ENCODE measurements at regions not wholly inside any gene's neighbourhood (a gene's known extent, or its start where the extent isn't known, plus 50 kb on each side); places are given as distances from the start of the nearest gene placed in this dataset.
"Not testable (repeated sequence)": the region's sequence is repeated elsewhere in the genome, so short reads cannot be mapped to it uniquely, and the experiment has no call there.

- DNase-seq (ENCODE audit: low read depth in 2 of 2), result no peak
- Histone ChIP-seq H3K4me2 (ENCODE audit: extremely low read depth, insufficient read depth, low read length) (no peak overlapping the region), H3K27me3 (ENCODE audit: control insufficient read depth, insufficient read depth, low read length) (no peaks in the 10 kb centered on the region), H3K9ac (ENCODE audit: insufficient read depth, low read length) (no peak overlapping the region), H3K9me3 (ENCODE audit: control insufficient read depth, insufficient read depth, low read depth, low read length) (no peaks in the 10 kb centered on the region), H3K79me2 (ENCODE audit: control insufficient read depth, insufficient read depth, low read length) (no peaks in the 10 kb centered on the region), H4K20me1 (ENCODE audit: control insufficient read depth, extremely low read depth, insufficient read depth, low read length) (no peaks in the 10 kb centered on the region), H3K4me1 (ENCODE audit: control insufficient read depth, extremely low read depth, insufficient read depth, low read length) (no peaks in the 10 kb centered on the region), H2AFZ (ENCODE audit: low read length) (no peak overlapping the region), H3K27ac (ENCODE audit: insufficient read depth, low read length) (no peak overlapping the region), H3K36me3 (ENCODE audit: control insufficient read depth, insufficient read depth, low read length) (no peaks in the 10 kb centered on the region), H3K4me3 (replicated peaks in 1 of 4; ENCODE audit: control extremely low read depth in 1 of 4, insufficient read depth in 1 of 4, low read depth in 3 of 4, low read length in 4 of 4) (no peak overlapping the region)
- TF ChIP-seq EZH2 (IDR thresholded peaks at IDR 0.05; ENCODE audit: low read length, missing control alignments) (no peak), CTCF (conservative IDR thresholded peaks at IDR 0.05 in 1 of 2, IDR thresholded peaks at IDR 0.05 in 1 of 2; ENCODE audit: low read depth in 1 of 2, low read length in 2 of 2) (no peak)
These were observed 79.4 kb upstream of the LRFN2 start for GRCh38 chr6:40666530-40666929.

DNA sequence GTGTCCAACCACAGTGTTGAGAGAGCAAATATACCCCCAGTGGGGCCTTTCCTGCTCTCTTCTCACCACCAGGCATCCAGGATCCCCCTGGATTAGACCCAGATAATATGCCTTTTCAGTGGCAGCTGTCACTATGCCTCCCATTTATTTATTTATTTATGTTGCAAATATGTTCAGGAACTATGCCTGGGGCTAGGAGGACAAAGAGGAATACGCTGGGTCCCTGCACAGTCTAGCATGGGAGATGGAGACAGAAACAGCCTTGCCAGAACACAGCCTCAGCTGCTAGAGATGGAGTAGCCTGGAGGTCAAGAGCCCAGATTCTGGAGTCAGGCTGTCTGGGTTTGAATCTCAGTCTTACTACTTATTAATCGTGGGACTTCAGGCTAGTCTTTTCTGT lies 74.6 kb upstream of the LRFN2 start:
- H3K4me2 ChIP-seq (ENCODE audit: extremely low read depth, insufficient read depth, low read length), result no peak overlapping the region
- H3K4me3 ChIP-seq (replicated peaks in 1 of 4; ENCODE audit: control extremely low read depth in 1 of 4, insufficient read depth in 1 of 4, low read depth in 3 of 4, low read length in 4 of 4), result no peak overlapping the region
- no peaks in the 10 kb centered on the region for H3K9me3 ChIP-seq (ENCODE audit: control insufficient read depth, insufficient read depth, low read depth, low read length)
- no peaks in the 10 kb centered on the region for H4K20me1 ChIP-seq (ENCODE audit: control insufficient read depth, extremely low read depth, insufficient read depth, low read length)
- H3K79me2 ChIP-seq (ENCODE audit: control insufficient read depth, insufficient read depth, low read length), result no peaks in the 10 kb centered on the region
- H3K27ac ChIP-seq (ENCODE audit: insufficient read depth, low read length), result no peak overlapping the region
- no peaks in the 10 kb centered on the region for H3K4me1 ChIP-seq (ENCODE audit: control insufficient read depth, extremely low read depth, insufficient read depth, low read length)
- H3K9ac ChIP-seq (ENCODE audit: insufficient read depth, low read length), result no peak overlapping the region
- H3K27me3 ChIP-seq (ENCODE audit: control insufficient read depth, insufficient read depth, low read length), result no peaks in the 10 kb centered on the region
- no peaks in the 10 kb centered on the region for H3K36me3 ChIP-seq (ENCODE audit: control insufficient read depth, insufficient read depth, low read length)
- H2AFZ ChIP-seq (ENCODE audit: low read length), result no peak overlapping the region
- DNase-seq (ENCODE audit: low read depth in 2 of 2), result no peak
- no peak for TF ChIP-seq CTCF (conservative IDR thresholded peaks at IDR 0.05 in 1 of 2, IDR thresholded peaks at IDR 0.05 in 1 of 2; ENCODE audit: low read depth in 1 of 2, low read length in 2 of 2)
- no peak for TF ChIP-seq EZH2 (IDR thresholded peaks at IDR 0.05; ENCODE audit: low read length, missing control alignments)

GRCh38 chr6:40656772-40657171 lies 69.6 kb upstream of the LRFN2 start:
- H3K79me2 ChIP-seq (ENCODE audit: control insufficient read depth, insufficient read depth, low read length); H3K4me3 ChIP-seq (replicated peaks in 1 of 4; ENCODE audit: control extremely low read depth in 1 of 4, insufficient read depth in 1 of 4, low read depth in 3 of 4, low read length in 4 of 4); H3K9me3 ChIP-seq (ENCODE audit: control insufficient read depth, insufficient read depth, low read depth, low read length); H3K36me3 ChIP-seq (ENCODE audit: control insufficient read depth, insufficient read depth, low read length); H3K27ac ChIP-seq (ENCODE audit: insufficient read depth, low read length); H3K4me2 ChIP-seq (ENCODE audit: extremely low read depth, insufficient read depth, low read length); H3K27me3 ChIP-seq (ENCODE audit: control insufficient read depth, insufficient read depth, low read length); H2AFZ ChIP-seq (ENCODE audit: low read length); H3K4me1 ChIP-seq (ENCODE audit: control insufficient read depth, extremely low read depth, insufficient read depth, low read length); H3K9ac ChIP-seq (ENCODE audit: insufficient read depth, low read length); H4K20me1 ChIP-seq (ENCODE audit: control insufficient read depth, extremely low read depth, insufficient read depth, low read length): not testable (repeated sequence)
- peak in 1 of 2 donors; percentile 3 for DNase-seq (ENCODE audit: low read depth in 2 of 2)

- Histone ChIP-seq H3K4me1 (ENCODE audit: control insufficient read depth, extremely low read depth, insufficient read depth, low read length) (no peaks in the 10 kb centered on the region), H3K9ac (ENCODE audit: insufficient read depth, low read length) (no peak overlapping the region), H3K4me3 (replicated peaks in 1 of 4; ENCODE audit: control extremely low read depth in 1 of 4, insufficient read depth in 1 of 4, low read depth in 3 of 4, low read length in 4 of 4) (no peak overlapping the region), H3K27me3 (ENCODE audit: control insufficient read depth, insufficient read depth, low read length) (no peaks in the 10 kb centered on the region), H3K79me2 (ENCODE audit: control insufficient read depth, insufficient read depth, low read length) (no peaks in the 10 kb centered on the region), H3K9me3 (ENCODE audit: control insufficient read depth, insufficient read depth, low read depth, low read length) (no peaks in the 10 kb centered on the region), H3K27ac (ENCODE audit: insufficient read depth, low read length) (no peak overlapping the region), H3K36me3 (ENCODE audit: control insufficient read depth, insufficient read depth, low read length) (no peaks in the 10 kb centered on the region), H2AFZ (ENCODE audit: low read length) (no peak overlapping the region), H4K20me1 (ENCODE audit: control insufficient read depth, extremely low read depth, insufficient read depth, low read length) (no peaks in the 10 kb centered on the region), H3K4me2 (ENCODE audit: extremely low read depth, insufficient read depth, low read length) (no peak overlapping the region)
- TF ChIP-seq EZH2 (IDR thresholded peaks at IDR 0.05; ENCODE audit: low read length, missing control alignments) (no peak), CTCF (conservative IDR thresholded peaks at IDR 0.05 in 1 of 2, IDR thresholded peaks at IDR 0.05 in 1 of 2; ENCODE audit: low read depth in 1 of 2, low read length in 2 of 2) (no peak)
- DNase-seq (ENCODE audit: low read depth in 2 of 2), result no peak
These were observed 67.7 kb upstream of the LRFN2 start for GRCh38 chr6:40654828-40655227.

All from fibroblast of lung (primary cell).